CD4-positive, alpha-beta T cell (primary cell): ENCODE measurements at regions not wholly inside any gene's neighbourhood (a gene's known extent, or its start where the extent isn't known, plus 50 kb on each side); places are given as distances from the start of the nearest gene placed in this dataset.

Experiments used
- ATAC-seq: fragments of 200-7000 bp; cut with Tn5 transposase; one replicate; pipeline ENCODE4 v1.10.0; 2022; ENCODE audit warnings: mild to moderate bottlenecking; ENCODE audit not compliant: poor library complexity
- CTCF ChIA-PET: fragments of 350-600 bp; sonication (Branson Sonifier 250); formaldehyde crosslinking; loops from one replicate; lab custom pipeline; 2021; ENCODE audit warnings: antibody characterized with exemption, inconsistent platforms; lab: Charles Lee
- POLR2A ChIA-PET: fragments of 350-600 bp; sonication (Branson Sonifier 250); formaldehyde crosslinking; loops from one replicate; lab custom pipeline; 2021; ENCODE audit warnings: antibody characterized with exemption, inconsistent platforms; lab: Charles Lee
- DNase-seq, 14 experiments: peaks; one replicate each; pipeline ENCODE4 v3.0.0-alpha.2; 2013 to 2020; ENCODE audit warnings: mixed read lengths in 2 of 14
- H3K27ac ChIP-seq, 2 donors: one replicate each; pipeline versions ENCODE4 v1.5.1 to v1.7.0; 2013; ENCODE audit warnings: low read length in 2 of 2, low read depth in 1 of 2, mild to moderate bottlenecking in 1 of 2
- H3K27me3 ChIP-seq, 2 experiments: 1 replicate in 1 of 2; 2 replicates in 1 of 2; pipeline versions ENCODE4 v1.6.1 to v1.7.0; 2013; ENCODE audit warnings: low read length in 2 of 2, control low read depth in 1 of 2, mild to moderate bottlenecking in 1 of 2, moderate library complexity in 1 of 2; ENCODE audit not compliant: insufficient read depth in 2 of 2, control insufficient read depth in 1 of 2
- H3K36me3 ChIP-seq: one replicate; pipeline ENCODE4 v1.6.1; 2013; ENCODE audit warnings: low read length, control low read depth; ENCODE audit not compliant: insufficient read depth
- H3K4me1 ChIP-seq: one replicate; pipeline ENCODE4 v1.6.1; 2013; ENCODE audit warnings: low read length, control low read depth; ENCODE audit not compliant: insufficient read depth
- H3K4me3 ChIP-seq: one replicate; pipeline ENCODE4 v1.5.1; 2013; ENCODE audit warnings: mild to moderate bottlenecking, low read length, moderate library complexity
- H3K9me3 ChIP-seq, 2 experiments: 1 replicate in 1 of 2; 2 replicates in 1 of 2; pipeline versions ENCODE4 v1.6.1 to v1.7.0; 2013; ENCODE audit warnings: low read length in 2 of 2, mild to moderate bottlenecking in 2 of 2, control low read depth in 1 of 2, moderate library complexity in 1 of 2; ENCODE audit not compliant: control insufficient read depth in 1 of 2, insufficient read depth in 1 of 2
- H3K27ac Mint-ChIP-seq: one replicate; pipeline ENCODE4 v1.8.0; 2020; ENCODE audit warnings: mixed read lengths
- H3K27me3 Mint-ChIP-seq: one replicate; pipeline ENCODE4 v1.8.0; 2021; ENCODE audit warnings: mixed read lengths
- H3K36me3 Mint-ChIP-seq: one replicate; pipeline ENCODE4 v1.8.0; 2021; ENCODE audit warnings: low read depth, mixed read lengths
- H3K4me1 Mint-ChIP-seq: one replicate; pipeline ENCODE4 v1.8.0; 2021; ENCODE audit warnings: low read depth, mixed read lengths
- H3K4me3 Mint-ChIP-seq: one replicate; pipeline ENCODE4 v1.8.0; 2020; ENCODE audit warnings: mild to moderate bottlenecking, mixed read lengths
- H3K9me3 Mint-ChIP-seq: one replicate; pipeline ENCODE4 v1.8.0; 2020; ENCODE audit warnings: mixed read lengths
- intact Hi-C, 2 experiments: fragments of 100-400 bp; cut with DNase I in 1 of 2; cut with micrococcal nuclease in 1 of 2; formaldehyde crosslinking; loops; one replicate each; pipeline versions ENCODE4 v1.15.1 to v1.9.0; 2023 to 2025; cut with DNase I, micrococcal nuclease
- TF ChIP-seq, protein P1 (sequence below): fragments of 200-600 bp; IDR thresholded peaks from one replicate; pipeline ENCODE4 v1.8.0; 2022; ENCODE audit warnings: antibody characterized with exemption, mild to moderate bottlenecking

DNA sequence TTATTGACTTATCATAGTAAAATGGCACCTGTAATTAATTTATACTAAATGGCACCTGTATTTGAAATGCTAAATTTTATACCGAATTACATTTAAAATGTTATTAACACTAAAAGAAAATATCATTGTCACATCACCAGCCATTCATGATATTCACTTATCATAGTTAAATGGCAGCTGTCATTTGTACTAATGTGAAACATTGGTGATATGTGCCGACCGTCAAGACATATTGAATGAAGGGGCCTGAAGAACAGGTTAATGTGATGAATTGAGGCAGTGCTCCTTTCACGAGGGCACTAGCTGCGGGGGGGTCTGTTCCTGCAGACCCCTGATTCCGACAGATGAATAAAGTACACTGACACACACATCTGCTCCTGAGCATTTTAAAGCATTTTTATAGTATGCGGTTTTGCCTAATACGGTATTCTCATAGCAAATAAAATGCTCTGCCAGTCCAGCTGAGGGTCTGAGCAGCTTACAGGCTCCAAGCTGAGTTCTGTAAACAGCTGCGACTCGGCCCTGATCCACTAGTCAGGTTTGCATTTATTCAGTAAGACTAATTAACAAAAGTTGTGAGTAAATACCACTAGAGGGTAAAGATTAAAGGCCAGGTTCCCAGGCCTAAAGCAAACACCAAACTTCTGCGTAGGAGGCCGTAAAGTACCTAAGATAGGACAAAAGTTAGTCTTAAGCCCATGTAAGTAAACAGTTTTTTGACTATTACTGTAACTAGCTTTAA is 593.4 kb upstream of the NETO1 start:
- no peaks in the 10 kb centered on the region for H3K27me3 Mint-ChIP-seq
- Histone ChIP-seq H3K27me3 (no peaks in the 10 kb centered on the region), H3K4me3 (no peak overlapping the region), H3K36me3 (no peaks in the 10 kb centered on the region), H3K4me1 (no peaks in the 10 kb centered on the region), H3K27ac (no peak overlapping the region), H3K9me3 (peaks cover 0 to 3% of the 10 kb centered on the region in 2 experiments)
- no peak overlapping the region for H3K27ac Mint-ChIP-seq
- TF ChIP-seq, protein P1, sequence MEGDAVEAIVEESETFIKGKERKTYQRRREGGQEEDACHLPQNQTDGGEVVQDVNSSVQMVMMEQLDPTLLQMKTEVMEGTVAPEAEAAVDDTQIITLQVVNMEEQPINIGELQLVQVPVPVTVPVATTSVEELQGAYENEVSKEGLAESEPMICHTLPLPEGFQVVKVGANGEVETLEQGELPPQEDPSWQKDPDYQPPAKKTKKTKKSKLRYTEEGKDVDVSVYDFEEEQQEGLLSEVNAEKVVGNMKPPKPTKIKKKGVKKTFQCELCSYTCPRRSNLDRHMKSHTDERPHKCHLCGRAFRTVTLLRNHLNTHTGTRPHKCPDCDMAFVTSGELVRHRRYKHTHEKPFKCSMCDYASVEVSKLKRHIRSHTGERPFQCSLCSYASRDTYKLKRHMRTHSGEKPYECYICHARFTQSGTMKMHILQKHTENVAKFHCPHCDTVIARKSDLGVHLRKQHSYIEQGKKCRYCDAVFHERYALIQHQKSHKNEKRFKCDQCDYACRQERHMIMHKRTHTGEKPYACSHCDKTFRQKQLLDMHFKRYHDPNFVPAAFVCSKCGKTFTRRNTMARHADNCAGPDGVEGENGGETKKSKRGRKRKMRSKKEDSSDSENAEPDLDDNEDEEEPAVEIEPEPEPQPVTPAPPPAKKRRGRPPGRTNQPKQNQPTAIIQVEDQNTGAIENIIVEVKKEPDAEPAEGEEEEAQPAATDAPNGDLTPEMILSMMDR = no peak
- H3K36me3 Mint-ChIP-seq = no peaks in the 10 kb centered on the region
- no peaks in the 10 kb centered on the region for H3K4me1 Mint-ChIP-seq
- H3K9me3 Mint-ChIP-seq = no peaks in the 10 kb centered on the region
- POLR2A ChIA-PET = no interaction called here
- H3K4me3 Mint-ChIP-seq = no peak overlapping the region
- CTCF ChIA-PET = no interaction called here
- ATAC-seq = no peak
- intact Hi-C loops = no loop called here
- DNase-seq = no peak

DNA sequence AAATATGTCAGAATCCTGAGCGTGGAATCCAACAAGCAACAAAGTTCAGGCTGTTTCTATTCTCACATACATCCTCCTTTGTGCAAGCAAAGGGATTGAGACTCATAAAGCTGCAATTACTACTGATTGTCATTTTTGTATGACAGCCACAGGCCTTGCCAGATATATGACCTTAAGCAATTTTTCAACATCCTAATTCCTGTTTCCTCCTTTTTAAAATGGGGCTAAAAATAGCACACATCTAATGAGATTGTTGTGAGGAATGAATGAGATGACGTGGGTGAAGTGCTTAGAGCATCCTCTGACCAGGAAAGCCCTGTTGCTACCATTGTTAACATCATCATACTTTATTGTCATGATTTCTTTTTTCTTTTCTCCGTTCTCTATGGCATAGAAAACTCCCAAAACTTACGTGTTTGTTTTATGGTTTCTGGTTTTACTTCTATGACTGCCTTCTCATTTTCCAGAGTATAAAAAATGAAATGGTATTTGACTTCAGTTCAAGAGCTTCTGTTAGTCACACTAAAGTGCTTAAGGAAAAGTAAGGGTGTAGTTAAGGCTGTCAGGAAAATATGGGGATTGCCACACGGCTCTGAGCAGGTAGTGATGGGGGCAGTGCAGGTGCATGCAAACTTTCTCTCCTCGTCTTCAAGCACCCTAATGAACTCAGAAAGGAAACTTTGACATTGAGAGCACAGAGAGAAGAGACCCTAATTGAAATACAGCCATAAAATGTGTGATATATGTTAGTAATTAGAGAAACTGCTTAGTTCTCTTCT is 590.6 kb upstream of the NETO1 start:
- H3K36me3 ChIP-seq = no peaks in the 10 kb centered on the region
- TF ChIP-seq, protein P1 = no peak
- H3K4me3 ChIP-seq = no peak overlapping the region
- Mint-ChIP-seq H3K9me3 (no peaks in the 10 kb centered on the region), H3K36me3 (no peaks in the 10 kb centered on the region), H3K4me3 (no peak overlapping the region), H3K27me3 (no peaks in the 10 kb centered on the region), H3K27ac (no peak overlapping the region), H3K4me1 (no peaks in the 10 kb centered on the region)
- intact Hi-C loops = no loop called here
- no peak overlapping the region for H3K27ac ChIP-seq
- no peaks in the 10 kb centered on the region for H3K4me1 ChIP-seq
- ATAC-seq (no peak), DNase-seq (no peak)
- H3K27me3 ChIP-seq = no peaks in the 10 kb centered on the region
- ChIA-PET CTCF (no interaction called here), POLR2A (no interaction called here)
- peaks cover 0 to 3% of the 10 kb centered on the region in 2 experiments for H3K9me3 ChIP-seq

- no peak for ATAC-seq
- Mint-ChIP-seq H3K27me3 (no peaks in the 10 kb centered on the region), H3K36me3 (no peaks in the 10 kb centered on the region), H3K27ac (no peak overlapping the region), H3K4me3 (no peak overlapping the region), H3K9me3 (no peaks in the 10 kb centered on the region), H3K4me1 (no peaks in the 10 kb centered on the region)
- intact Hi-C loops = no loop called here
- TF ChIP-seq, protein P1 = no peak
- CTCF ChIA-PET = no interaction called here
- POLR2A ChIA-PET = no interaction called here
- Histone ChIP-seq H3K4me1 (no peaks in the 10 kb centered on the region), H3K9me3 (peaks cover 0 to 8% of the 10 kb centered on the region in 2 experiments), H3K36me3 (no peaks in the 10 kb centered on the region), H3K4me3 (no peak overlapping the region), H3K27me3 (no peaks in the 10 kb centered on the region), H3K27ac (no peak overlapping the region)
- no peak for DNase-seq
These were observed 588.9 kb upstream of the NETO1 start for GRCh38 chr18:73456643-73457042.
